ENCODE measurements at regions not wholly inside any gene's neighbourhood (a gene's known extent, or its start where the extent isn't known, plus 50 kb on each side); places are given as distances from the start of the nearest gene placed in this dataset.
"Not testable (repeated sequence)": the region's sequence is repeated elsewhere in the genome, so short reads cannot be mapped to it uniquely, and the experiment has no call there.

- no peak for DNase-seq (ENCODE audit: low spot score)
Measured at GRCh38 chr20:51305316-51306052, 237.0 kb downstream of the NFATC2 start.

GRCh38 chr20:51303731-51304670, 238.5 kb downstream of the NFATC2 start:
- DNase-seq (ENCODE audit: low spot score): no peak

- DNase-seq (ENCODE audit: low spot score): no peak
Measured at GRCh38 chr20:51301026-51301425, 241.5 kb downstream of the NFATC2 start.

- no peak for DNase-seq (ENCODE audit: low spot score)
Measured at GRCh38 chr20:51300104-51300503, 242.4 kb downstream of the NFATC2 start.

- DNase-seq (ENCODE audit: low spot score): no peak
Measured at GRCh38 chr20:51299413-51299812, 243.1 kb downstream of the NFATC2 start.

- DNase-seq (ENCODE audit: low spot score): no peak
Measured at GRCh38 chr20:51298141-51298749, 244.3 kb downstream of the NFATC2 start.

- no peak for DNase-seq (ENCODE audit: low spot score)
Measured at GRCh38 chr20:51287628-51288413, 254.7 kb downstream of the NFATC2 start.

- no peak for DNase-seq (ENCODE audit: low spot score)
Measured at GRCh38 chr20:51286758-51287157, 255.8 kb downstream of the NFATC2 start.

- no peak for DNase-seq (ENCODE audit: low spot score)
Measured at GRCh38 chr20:51285684-51286083, 256.8 kb downstream of the NFATC2 start.

GRCh38 chr20:51284871-51285270, 257.6 kb downstream of the NFATC2 start:
- no peak for DNase-seq (ENCODE audit: low spot score)

- no peak for DNase-seq (ENCODE audit: low spot score)
Measured at GRCh38 chr20:51284176-51284575, 258.3 kb downstream of the NFATC2 start.

GRCh38 chr20:51281521-51281920, 258.6 kb upstream of the KCNG1 start:
- DNase-seq (ENCODE audit: low spot score): no peak

GRCh38 chr20:51280047-51280446, 257.1 kb upstream of the KCNG1 start:
- DNase-seq (ENCODE audit: low spot score): no peak

- no peak for DNase-seq (ENCODE audit: low spot score)
Measured at GRCh38 chr20:51277961-51278360, 255.1 kb upstream of the KCNG1 start.

- DNase-seq (ENCODE audit: low spot score): no peak
Measured at GRCh38 chr20:51276296-51276695, 253.4 kb upstream of the KCNG1 start.

- no peak for DNase-seq (ENCODE audit: low spot score)
Measured at GRCh38 chr20:51275826-51276225, 252.9 kb upstream of the KCNG1 start.

GRCh38 chr20:51275181-51275580, 252.3 kb upstream of the KCNG1 start:
- DNase-seq (ENCODE audit: low spot score): no peak

- no peak for DNase-seq (ENCODE audit: low spot score)
Measured at GRCh38 chr20:51272401-51272800, 249.5 kb upstream of the KCNG1 start.

- DNase-seq (ENCODE audit: low spot score): no peak
Measured at GRCh38 chr20:51271931-51272330, 249.0 kb upstream of the KCNG1 start.

- DNase-seq (ENCODE audit: low spot score): not testable (repeated sequence)
Measured at GRCh38 chr20:51271289-51271688, 248.4 kb upstream of the KCNG1 start.

- DNase-seq (ENCODE audit: low spot score): no peak
Measured at GRCh38 chr20:51269671-51270070, 246.8 kb upstream of the KCNG1 start.

- DNase-seq (ENCODE audit: low spot score): no peak
Measured at GRCh38 chr20:51267679-51268078, 244.8 kb upstream of the KCNG1 start.

All from HuH-7 (cell line).